ENCODE measurements at regions not wholly inside any gene's neighbourhood (a gene's known extent, or its start where the extent isn't known, plus 50 kb on each side); places are given as distances from the start of the nearest gene placed in this dataset.

DNA sequence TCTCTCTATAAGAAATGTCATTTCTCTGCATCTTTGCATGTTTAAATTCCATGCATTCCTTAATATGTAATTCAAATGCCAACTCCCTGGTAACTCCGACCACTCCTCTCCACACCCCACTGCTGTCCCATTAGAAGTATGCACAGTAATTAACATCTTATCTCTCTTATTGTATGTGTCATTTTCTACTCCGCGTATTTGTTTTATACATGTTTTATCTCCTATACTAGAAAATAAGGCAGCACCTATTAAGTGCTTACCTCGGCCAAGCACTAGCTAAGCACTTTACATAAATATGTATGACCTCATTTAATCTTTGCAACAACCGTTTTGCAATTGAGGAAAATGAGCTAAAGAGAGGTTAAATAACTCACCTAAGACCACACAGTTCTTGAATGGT lies 469.8 kb downstream of the BCAT1 start:
- FAIRE-seq (no peak), DNase-seq (ENCODE audit: insufficient read length) (no peak)
- TF ChIP-seq POLR2AphosphoS5 (IDR thresholded peaks at IDR 0.05; ENCODE audit: low read depth, low read length) = no peak
- TF ChIP-seq POLR2A (IDR thresholded peaks at IDR 0.05; ENCODE audit: low read depth, low read length) = no peak
- no peak for TF ChIP-seq TAF1 (IDR thresholded peaks at IDR 0.05; ENCODE audit: borderline replicate concordance, low read depth, low read length)

DNA sequence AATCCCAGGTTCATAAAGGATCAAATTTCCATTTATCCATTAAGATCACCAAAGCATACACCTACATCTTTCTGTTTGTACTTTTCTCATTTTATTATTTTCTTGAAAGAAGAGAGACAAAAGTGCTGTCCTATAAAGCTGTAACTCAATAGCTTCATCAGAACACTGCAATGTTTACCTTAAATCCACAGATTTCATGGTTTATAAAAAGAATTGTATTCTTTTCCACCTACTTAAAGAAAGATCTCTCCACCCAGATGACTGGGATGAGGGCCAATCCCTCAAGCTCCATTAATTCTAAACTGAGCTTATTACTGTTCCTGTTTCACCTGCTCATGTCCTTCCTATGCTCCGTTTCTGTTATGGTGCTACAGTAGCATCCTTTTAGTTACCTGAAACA lies 470.6 kb downstream of the BCAT1 start:
- no peak for DNase-seq (ENCODE audit: insufficient read length)
- TF ChIP-seq POLR2AphosphoS5 (IDR thresholded peaks at IDR 0.05; ENCODE audit: low read depth, low read length) (no peak), POLR2A (IDR thresholded peaks at IDR 0.05; ENCODE audit: low read depth, low read length) (no peak), TAF1 (IDR thresholded peaks at IDR 0.05; ENCODE audit: borderline replicate concordance, low read depth, low read length) (no peak)
- no peak for FAIRE-seq

DNA sequence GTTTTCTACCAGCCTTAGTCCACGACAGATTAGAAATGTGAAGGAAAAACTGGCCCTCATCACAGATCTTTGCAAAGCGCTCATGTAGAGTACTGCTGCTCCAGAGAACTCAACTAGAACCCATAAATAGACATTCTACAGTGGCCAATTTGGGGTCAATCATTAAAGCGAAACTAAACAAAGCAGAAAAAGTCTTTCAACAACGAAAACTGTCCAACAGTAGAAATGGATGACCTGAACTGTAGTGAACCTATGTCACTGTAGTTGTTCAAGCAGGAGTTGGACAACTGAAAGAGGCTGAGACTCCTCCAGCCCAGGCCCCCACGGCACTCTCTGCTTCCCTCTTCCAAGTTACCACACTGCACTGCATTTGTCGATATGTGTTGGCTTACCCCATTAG lies 472.6 kb downstream of the BCAT1 start:
- FAIRE-seq = no peak
- no peak for DNase-seq (ENCODE audit: insufficient read length)
- no peak for TF ChIP-seq POLR2AphosphoS5 (IDR thresholded peaks at IDR 0.05; ENCODE audit: low read depth, low read length)
- no peak for TF ChIP-seq POLR2A (IDR thresholded peaks at IDR 0.05; ENCODE audit: low read depth, low read length)

DNA sequence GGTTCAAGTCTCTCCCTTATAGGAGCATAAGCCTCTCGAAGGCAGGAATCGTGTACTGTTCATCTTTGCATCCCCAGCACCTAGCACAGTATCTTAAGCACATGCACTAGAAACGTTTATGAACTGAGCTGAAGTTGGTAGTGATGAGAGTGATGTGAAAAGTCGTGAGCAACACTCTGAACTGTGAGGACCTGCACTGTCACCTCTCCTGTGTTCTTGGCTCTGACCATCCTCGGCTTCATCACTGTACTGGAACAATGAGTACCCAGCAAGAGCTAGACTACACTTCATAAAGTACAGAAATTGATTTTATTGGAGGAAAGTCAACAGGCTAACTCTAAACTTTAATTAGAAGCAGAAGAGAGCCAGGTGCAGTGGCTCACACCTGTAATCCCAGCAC lies 473.6 kb downstream of the BCAT1 start:
- TF ChIP-seq POLR2AphosphoS5 (IDR thresholded peaks at IDR 0.05; ENCODE audit: low read depth, low read length) = no peak
- no peak for DNase-seq (ENCODE audit: insufficient read length)
- FAIRE-seq = no peak

DNA sequence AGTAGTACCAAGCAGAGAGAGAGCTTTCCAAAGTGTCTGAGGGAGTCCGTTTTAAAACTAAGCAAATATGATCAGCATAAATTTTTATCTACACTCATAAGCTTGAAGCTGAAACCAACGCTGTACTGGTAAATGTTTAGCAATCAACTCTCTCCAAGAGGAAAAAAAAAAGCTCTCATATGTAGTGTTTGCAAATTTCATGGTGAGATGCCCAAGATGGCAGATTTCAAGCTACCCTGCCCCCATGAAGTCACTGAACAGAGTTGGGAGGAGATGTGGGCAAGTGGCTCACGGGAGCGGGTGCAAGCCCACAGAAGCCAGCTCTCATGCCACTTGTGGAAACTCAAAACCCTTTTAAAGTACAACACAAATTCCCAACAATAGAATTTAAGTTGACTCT lies 475.8 kb downstream of the BCAT1 start:
- DNase-seq (ENCODE audit: insufficient read length) (no peak), FAIRE-seq (no peak)
- TF ChIP-seq POLR2AphosphoS5 (IDR thresholded peaks at IDR 0.05; ENCODE audit: low read depth, low read length) = no peak
- TF ChIP-seq POLR2A (IDR thresholded peaks at IDR 0.05; ENCODE audit: low read depth, low read length) = no peak
- no peak for TF ChIP-seq TAF1 (IDR thresholded peaks at IDR 0.05; ENCODE audit: borderline replicate concordance, low read depth, low read length)

DNA sequence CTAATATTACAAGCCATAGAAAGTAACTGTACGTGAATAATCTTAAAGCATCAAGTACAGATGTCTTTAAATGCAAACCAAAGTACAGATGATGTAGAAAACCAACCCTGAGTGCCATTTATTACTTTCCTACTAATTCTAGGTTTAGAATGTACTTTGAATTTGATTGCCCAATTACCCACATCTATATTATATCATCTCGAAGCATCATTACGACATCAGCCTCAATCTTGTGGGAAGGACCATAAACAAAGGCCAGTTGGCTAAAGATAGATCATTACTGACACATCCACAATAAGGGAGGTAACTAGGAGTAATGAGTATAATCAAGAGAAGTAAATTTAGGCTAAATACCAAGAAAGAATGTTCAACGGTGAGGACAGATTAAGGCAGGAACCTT lies 478.9 kb downstream of the BCAT1 start:
- DNase-seq (ENCODE audit: insufficient read length) = no peak
- TF ChIP-seq TAF1 (IDR thresholded peaks at IDR 0.05; ENCODE audit: borderline replicate concordance, low read depth, low read length) (no peak), POLR2A (IDR thresholded peaks at IDR 0.05; ENCODE audit: low read depth, low read length) (no peak), POLR2AphosphoS5 (IDR thresholded peaks at IDR 0.05; ENCODE audit: low read depth, low read length) (no peak)
- FAIRE-seq = no peak

DNA sequence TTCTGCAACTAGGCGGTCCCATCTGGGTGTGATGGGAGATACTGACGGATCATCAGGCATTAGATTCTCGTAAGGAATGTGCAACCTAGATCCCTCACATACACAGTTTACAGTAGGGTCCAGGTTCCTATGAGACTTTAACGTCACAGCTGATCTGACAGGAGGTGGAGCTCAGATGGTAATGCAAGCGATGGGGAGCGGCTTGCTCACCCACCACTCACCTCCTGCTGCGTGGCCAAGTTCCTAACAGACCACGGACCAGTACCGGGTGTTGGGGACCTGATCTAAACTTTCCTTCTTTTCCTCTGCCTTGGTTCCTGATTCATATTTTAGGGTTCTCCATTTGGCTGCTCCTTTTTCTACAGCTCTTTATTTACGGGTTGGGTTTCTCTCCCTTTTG lies 479.8 kb downstream of the BCAT1 start:
- FAIRE-seq (no peak), DNase-seq (ENCODE audit: insufficient read length) (no peak)
- no peak for TF ChIP-seq POLR2AphosphoS5 (IDR thresholded peaks at IDR 0.05; ENCODE audit: low read depth, low read length)
- no peak for TF ChIP-seq POLR2A (IDR thresholded peaks at IDR 0.05; ENCODE audit: low read depth, low read length)
- TF ChIP-seq TAF1 (IDR thresholded peaks at IDR 0.05; ENCODE audit: borderline replicate concordance, low read depth, low read length) = no peak

DNA sequence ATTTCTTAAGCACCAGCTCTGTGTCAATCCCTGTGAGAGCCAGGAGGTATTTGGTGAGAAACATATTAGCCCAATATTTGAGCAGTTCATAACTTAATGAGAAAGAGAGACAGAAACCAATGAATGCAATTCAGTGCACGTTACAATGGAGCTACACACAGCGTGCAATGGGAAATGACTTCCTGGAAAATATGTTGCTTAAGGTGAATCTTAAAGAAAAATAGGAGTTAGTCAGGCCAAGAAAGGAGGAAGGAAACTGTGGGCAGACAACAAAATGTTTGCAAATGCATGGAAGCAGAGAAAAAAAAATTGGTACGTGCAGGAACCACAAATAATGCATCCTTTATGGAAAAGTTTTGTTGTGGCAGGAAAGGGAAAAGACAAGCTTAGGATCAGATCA lies 481.7 kb downstream of the BCAT1 start:
- TF ChIP-seq POLR2AphosphoS5 (IDR thresholded peaks at IDR 0.05; ENCODE audit: low read depth, low read length) (no peak), TAF1 (IDR thresholded peaks at IDR 0.05; ENCODE audit: borderline replicate concordance, low read depth, low read length) (no peak), POLR2A (IDR thresholded peaks at IDR 0.05; ENCODE audit: low read depth, low read length) (no peak)
- DNase-seq (ENCODE audit: insufficient read length) = no peak
- FAIRE-seq = no peak

DNA sequence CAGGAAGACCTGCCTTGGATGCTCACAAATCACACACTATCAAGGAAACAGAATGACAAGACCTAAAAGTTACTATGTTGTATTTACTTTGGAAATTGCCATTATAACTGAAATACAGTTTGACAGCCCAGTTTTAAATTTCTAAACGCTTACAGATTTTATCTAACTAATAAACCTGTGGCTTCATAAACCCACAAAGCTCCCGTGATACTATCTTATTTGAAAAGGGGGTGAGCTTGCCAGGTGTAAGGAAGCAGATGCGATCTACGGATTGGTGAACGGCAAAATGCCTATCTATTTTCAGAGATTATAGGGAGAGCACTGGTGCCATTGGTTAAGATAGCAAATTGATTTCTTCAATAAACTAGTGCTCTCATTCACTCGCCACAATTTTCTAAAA lies 485.5 kb downstream of the BCAT1 start:
- TF ChIP-seq POLR2A (IDR thresholded peaks at IDR 0.05; ENCODE audit: low read depth, low read length) (no peak), TAF1 (IDR thresholded peaks at IDR 0.05; ENCODE audit: borderline replicate concordance, low read depth, low read length) (no peak), POLR2AphosphoS5 (IDR thresholded peaks at IDR 0.05; ENCODE audit: low read depth, low read length) (no peak)
- no peak for DNase-seq (ENCODE audit: insufficient read length)
- FAIRE-seq = no peak

DNA sequence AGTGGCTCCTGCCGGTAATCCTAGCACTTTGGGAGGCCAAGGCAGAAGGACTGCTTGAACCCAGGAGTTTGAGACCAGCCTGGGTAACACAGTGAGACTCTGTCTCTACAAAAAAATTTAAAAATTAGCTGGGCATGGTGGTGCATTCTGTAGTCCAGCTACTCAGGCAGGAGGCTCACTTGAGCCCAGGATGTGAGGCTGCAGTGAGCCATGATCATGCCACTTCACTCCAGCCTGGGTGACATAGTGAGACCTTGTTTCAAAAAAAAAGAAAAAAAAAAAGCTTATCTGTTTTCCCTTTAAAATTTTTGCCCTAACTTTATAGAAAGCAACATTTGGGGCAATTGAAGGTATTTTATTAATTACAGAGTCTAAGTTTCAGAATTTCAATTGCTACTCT lies 486.0 kb downstream of the BCAT1 start:
- DNase-seq (ENCODE audit: insufficient read length) (no peak), FAIRE-seq (no peak)
- TF ChIP-seq TAF1 (IDR thresholded peaks at IDR 0.05; ENCODE audit: borderline replicate concordance, low read depth, low read length) (no peak), POLR2A (IDR thresholded peaks at IDR 0.05; ENCODE audit: low read depth, low read length) (no peak), POLR2AphosphoS5 (IDR thresholded peaks at IDR 0.05; ENCODE audit: low read depth, low read length) (no peak)

DNA sequence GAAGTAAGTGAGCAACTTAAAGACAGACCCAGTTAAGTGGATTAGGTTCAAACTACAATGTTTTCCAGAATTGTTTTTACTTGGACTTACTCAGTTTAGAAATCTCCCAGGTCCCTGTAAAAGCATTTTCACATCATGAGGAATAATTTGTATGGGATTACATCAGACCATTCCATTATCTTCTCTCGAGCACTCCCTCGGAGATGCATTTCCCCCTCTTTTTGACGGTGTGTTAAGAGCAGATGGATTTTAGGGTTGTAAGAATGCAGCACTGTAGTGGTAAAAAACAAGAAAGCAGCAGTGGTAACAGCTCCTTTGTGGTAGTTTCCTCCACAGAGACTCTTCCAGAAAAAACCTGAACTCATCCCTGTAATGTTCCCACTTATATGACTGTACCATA lies 488.4 kb downstream of the BCAT1 start:
- TF ChIP-seq POLR2AphosphoS5 (IDR thresholded peaks at IDR 0.05; ENCODE audit: low read depth, low read length) = no peak
- no peak for TF ChIP-seq POLR2A (IDR thresholded peaks at IDR 0.05; ENCODE audit: low read depth, low read length)
- TF ChIP-seq TAF1 (IDR thresholded peaks at IDR 0.05; ENCODE audit: borderline replicate concordance, low read depth, low read length) = no peak
- no peak for DNase-seq (ENCODE audit: insufficient read length)
- no peak for FAIRE-seq

DNA sequence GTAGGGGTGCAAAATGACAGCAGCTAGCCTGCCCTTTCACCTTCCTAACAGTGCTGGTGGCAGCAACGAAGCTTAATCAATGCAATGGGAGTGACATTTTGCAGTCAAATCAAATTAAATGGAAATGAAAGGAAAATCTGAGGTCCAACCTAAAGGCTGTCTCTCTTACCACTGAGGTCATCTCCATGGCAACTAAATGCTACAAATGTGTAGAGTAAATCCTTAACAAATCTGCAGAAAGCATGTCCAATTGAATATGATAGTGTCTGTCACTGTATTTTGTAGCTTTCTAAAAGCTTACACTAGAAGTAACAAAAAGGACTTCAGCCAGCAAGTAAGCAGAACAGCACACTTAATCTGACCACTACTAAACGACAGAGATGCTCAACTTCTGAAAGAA lies 488.8 kb downstream of the BCAT1 start:
- no peak for FAIRE-seq
- DNase-seq (ENCODE audit: insufficient read length) = no peak
- no peak for TF ChIP-seq POLR2A (IDR thresholded peaks at IDR 0.05; ENCODE audit: low read depth, low read length)
- TF ChIP-seq POLR2AphosphoS5 (IDR thresholded peaks at IDR 0.05; ENCODE audit: low read depth, low read length) = no peak
- no peak for TF ChIP-seq TAF1 (IDR thresholded peaks at IDR 0.05; ENCODE audit: borderline replicate concordance, low read depth, low read length)

DNA sequence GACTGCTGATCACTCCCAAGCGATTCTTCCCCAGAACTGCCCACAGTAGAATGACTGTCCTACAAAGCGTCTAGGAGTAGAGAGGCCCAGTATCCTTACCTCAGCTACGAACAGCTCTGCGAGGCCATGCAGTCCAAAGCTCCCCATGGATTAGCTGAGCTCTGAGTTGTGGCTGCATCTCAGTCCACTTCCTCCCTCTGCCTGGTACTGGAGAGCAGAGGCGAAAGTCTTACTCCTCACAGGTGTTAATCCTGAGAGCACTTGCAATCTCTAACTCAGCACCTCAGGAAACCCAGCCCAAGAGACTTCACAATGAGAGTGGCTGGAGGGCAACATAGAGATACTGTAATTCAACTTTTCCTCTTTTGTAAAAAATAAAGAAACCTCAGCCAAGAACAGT lies 493.1 kb downstream of the BCAT1 start:
- DNase-seq (ENCODE audit: insufficient read length) (no peak), FAIRE-seq (no peak)
- TF ChIP-seq POLR2AphosphoS5 (IDR thresholded peaks at IDR 0.05; ENCODE audit: low read depth, low read length) (no peak), TAF1 (IDR thresholded peaks at IDR 0.05; ENCODE audit: borderline replicate concordance, low read depth, low read length) (no peak)

Data from GM12892 (cell line).